ENCODE measurements at regions not wholly inside any gene's neighbourhood (a gene's known extent, or its start where the extent isn't known, plus 50 kb on each side); places are given as distances from the start of the nearest gene placed in this dataset.
"Not testable (repeated sequence)": the region's sequence is repeated elsewhere in the genome, so short reads cannot be mapped to it uniquely, and the experiment has no call there.

DNA sequence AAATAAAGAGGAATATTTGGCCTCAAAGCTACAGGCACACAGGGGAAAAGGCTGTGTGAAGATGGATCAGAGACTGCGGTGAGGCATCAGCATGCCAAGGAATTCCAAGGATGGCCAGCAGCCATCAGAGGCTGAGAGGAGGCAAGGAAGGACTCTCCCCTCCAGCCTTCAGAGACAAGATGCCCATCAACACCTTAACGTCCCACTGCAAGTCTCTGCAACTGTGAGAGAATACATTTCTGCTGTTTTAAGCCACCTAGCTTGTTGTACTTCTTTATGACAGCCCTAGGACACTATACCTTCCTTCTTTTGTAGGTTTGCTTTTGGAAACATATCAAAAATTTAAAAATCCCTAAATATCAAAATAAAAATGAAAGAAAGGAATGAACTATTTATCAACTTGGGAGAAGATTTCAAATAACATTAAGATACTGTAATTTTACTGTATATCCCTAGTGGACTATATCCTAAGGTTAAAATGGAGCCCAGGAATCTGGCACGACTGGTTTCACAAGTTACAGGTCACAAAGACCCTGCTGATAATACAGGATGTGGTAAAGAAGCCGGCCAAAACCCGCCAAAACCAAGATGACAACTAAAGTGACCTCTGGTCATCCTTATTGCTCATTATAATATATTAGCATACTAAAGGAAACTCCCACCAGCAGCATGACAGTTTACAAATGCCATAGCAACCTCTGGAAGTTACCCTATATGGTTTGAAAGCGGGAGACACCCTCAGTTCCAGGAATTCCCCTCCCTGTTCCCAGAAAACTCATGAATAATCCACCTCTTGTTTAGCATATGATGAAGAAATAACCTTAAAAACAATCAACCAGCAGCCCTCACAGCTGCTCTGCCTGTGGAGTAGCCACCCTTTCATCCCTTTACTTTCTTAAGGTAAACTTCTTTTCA is 185.2 kb downstream of the AVL9 start:
- no peak for DNase-seq (ENCODE audit: low spot score)

DNA sequence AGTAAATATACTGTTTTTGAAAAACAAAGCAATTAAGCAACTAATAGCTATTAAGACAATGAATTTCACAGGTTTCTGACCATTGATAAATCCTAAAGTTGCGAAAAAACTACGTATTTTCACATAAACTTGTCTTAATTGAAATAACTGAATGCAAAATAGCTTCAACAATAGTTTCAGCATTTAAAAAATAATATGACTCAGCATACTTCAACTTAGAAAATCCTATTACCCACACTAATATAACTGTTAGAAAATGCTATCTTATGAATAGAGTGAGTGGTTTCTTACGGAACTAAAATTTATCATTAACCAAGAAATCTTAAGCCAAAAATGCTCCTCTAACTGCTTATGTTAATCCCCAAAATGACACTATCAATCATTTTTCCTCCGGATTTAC is 183.9 kb downstream of the AVL9 start:
- no peak for DNase-seq (ENCODE audit: low spot score)

DNA sequence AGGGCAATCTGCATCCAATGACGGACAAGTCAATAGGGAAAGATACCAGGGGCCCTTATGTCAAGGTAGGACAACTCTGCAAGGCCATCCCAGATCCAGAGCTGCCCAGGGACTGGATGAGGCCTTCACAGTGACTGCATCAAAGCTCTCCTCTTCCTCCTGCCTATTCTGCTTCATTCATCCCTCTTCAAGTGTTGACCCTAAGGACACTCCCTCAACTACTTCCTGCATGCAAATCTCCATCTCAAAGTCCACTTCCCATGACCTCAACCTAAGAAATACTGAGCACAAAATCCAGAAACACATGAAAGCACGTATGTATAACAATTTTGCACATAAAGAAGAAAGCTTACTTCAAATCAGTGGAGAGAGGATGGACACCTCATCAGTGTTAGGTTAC is 182.3 kb downstream of the AVL9 start:
- DNase-seq (ENCODE audit: low spot score), result no peak

DNA sequence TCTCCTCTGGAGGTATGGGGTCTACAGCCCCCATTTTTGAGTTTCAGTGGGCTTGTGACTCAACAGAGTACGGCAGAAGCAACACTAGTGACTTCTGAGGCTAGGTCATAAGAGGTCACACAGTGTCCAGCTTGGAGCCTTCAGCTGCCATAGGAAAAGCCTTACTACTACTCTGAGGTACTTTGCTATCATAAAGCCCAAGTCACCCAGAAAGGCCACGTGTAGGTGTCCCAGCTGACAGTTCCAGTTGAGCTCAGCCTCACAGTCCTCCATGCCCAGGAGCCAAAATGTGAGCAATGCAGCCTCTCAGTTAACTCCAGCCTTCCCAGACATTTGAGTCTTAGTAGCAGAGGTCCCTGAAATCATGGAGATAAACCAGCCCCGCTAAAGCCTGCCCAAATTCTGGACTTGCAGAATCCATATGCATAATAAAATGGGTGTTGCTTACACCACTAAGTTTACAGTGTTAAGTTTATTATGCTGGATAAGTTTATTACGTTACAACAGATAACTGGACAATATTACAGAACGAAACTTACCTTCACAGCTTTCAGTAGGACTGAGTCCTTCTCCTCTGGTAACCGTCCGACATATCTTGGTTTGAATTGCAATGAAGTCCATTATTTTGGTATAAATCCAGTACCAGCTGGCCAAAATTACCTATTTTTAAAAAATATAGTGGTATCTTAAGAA is 181.1 kb downstream of the AVL9 start:
- no peak for DNase-seq (ENCODE audit: low spot score)

DNA sequence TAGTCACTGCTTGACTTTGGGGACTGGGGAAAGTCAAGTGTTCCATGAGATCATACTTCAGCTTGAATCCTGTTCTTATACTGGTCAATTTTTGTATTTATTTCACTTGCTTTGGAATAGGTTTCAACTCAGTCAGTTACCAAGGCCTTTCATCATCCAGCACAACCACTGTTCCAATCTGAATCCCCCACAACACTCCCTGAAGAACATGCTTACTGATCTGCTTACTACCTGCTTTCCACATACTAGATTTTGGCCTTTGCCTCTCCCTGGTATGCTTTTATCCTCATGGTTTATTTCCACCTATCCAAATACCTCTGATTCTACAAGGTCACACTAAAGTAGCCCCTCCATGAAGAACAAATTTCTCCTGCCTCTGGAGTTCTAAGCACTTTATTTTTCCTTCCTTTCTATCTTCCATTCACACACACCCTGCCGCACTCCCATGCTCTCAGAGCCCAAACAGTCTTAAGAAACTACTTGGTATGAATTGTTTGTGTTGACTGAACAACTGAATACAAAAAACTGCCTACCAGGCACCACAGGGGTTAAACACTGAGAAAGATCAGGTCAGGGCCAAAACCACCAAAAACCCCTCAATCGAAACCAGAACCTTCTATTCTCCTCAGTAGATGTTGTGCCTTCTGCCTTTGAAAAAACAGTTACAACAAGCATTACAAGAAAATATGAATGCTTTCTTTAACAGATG is 178.1 kb downstream of the AVL9 start:
- no peak for DNase-seq (ENCODE audit: low spot score)

DNA sequence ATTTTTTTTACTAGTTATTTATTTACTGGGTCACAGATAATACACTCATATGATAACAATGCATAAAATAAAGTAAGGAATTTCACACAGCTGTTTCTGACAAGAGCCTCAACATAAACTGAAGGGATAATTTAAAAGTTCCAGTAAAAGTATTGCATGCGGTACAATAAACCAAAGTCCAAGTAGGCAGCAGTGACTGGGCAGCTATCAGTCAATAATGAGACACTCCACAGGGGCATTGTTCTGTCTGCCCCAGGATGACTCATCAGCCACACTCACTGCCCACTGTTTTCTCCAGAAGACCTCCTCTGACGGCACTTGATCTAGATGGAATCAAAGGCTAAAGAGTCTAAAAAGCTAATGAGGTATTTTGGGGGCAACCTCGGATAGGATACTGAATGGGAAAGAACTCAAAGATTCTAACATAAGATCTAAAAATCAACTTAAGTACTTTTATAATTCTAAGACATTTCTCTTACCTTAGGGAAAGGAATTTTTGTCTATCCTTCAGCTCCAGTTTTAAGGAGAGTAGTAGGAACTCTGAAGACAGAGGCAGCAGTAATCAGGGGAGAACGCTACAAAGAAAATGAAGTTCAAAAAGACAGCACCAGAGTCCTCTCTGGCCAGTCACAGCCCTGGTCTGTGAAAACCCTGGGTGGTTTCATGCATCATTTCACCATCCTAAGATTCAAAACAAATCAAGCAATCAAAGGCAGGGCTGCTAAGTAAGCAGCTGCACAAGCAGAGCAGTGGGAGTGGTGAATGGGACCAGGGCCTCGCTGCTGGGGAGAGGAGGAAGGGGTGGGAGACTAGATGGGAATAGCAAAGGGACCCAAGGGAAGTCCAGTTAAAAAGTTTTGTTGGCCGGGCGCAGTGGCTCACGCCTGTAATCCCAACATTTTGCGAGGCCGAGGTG is 175.1 kb downstream of the AVL9 start:
- DNase-seq (ENCODE audit: low spot score), result no peak

DNA sequence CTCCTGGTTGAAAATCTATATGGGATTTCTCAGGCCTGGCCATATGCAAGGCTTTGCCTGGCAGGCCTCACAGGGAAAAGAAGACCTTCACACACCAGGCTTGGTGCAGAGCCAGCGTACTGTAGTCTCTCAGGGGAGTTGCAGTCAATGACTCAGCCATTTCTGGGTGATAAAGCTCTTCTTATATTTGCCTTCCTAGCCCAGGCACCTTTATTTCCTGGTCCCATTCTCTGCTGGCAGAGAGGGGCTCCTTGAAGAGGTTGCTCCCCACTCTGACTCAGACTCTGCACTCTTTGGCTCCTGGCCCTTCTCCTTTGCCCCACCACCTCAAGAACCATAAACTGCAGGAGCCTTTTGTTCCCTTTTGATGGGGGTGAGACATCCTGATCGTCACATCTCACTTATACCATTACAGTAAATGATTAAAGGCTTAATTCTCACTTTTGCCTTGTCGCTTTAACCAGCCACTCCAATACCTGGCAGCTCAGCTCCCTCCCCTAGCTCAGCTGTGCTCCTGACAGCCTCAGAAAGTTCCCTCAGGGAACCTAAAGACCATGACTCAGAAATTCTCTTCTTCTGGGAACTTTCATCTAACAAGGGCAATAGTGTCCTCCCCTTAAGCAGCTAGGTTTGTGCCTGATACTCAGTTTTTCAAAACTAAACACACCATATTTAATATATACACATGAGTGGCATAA is 174.0 kb downstream of the AVL9 start:
- DNase-seq (ENCODE audit: low spot score), result not testable (repeated sequence)

DNA sequence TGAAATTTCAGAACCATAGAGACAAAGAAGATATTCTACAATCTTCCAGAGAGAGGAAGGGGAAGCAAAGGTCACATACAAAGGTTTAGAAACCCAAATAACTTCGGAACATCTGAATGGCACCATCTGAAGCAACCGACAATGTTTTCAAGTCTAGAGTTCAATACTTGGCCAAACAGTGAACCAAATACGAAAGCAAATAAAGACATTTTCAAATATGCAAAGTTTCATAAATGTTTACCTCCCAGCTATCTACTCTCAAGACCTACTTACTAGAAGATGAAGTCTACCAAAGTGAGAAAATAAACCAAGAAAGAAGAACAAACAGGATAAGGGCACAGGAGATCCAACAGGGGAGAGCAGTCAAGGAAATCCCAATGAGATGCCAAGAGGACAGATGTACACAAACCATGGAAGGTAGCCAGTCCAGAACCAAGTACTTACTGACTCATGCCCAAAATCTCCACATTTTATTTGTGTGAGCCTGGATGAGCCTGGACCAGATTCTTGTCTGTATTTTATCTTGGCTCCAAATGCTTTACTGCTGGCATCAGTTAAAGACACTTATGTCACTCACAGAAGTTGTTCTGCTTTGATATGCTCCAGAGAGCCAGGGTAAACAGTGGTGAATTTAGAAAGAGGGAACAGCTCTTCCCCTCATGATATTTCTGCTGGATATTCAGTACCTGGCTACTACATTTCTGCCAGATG is 173.3 kb downstream of the AVL9 start:
- DNase-seq (ENCODE audit: low spot score), result not testable (repeated sequence)

DNA sequence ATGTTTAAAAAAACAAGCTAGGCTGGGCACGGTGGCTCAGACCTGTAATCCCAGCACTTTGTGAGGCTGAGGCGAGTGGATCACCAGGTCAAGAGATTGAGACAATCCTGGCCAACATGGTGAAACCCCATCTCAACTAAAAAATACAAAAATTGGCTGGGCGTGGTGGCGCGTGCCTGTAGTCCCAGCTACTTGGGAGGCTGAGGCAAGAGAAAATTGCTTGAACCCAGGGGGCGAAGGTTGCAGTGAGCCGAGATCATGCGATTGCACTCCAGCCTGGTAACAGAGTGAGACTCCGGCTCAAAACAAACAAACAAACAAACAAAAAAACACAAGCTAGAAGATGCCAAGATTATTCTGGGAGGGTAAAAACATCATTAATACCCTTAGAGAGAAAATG is 172.3 kb downstream of the AVL9 start:
- not testable (repeated sequence) for DNase-seq (ENCODE audit: low spot score)

DNA sequence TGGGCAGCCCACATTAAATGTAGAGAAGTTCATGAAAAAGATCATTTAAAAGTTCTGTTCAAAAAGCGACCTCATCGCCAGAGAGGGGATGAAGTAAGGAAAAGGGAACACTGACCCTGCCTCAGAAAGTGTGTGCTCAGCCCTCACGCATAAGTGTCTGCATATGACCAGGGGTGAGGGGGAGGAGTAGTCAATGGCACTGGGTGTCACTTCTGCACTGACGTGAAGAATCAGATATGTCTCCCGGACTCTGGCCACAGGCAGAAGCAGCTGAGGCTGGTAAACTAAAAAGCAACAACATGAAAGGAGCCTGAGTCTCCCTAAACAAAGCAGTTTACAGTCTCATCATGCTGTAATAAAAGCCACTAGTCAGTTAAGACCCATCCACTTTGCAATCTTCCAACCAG is 168.5 kb downstream of the AVL9 start:
- DNase-seq (ENCODE audit: low spot score), result not testable (repeated sequence)

DNA sequence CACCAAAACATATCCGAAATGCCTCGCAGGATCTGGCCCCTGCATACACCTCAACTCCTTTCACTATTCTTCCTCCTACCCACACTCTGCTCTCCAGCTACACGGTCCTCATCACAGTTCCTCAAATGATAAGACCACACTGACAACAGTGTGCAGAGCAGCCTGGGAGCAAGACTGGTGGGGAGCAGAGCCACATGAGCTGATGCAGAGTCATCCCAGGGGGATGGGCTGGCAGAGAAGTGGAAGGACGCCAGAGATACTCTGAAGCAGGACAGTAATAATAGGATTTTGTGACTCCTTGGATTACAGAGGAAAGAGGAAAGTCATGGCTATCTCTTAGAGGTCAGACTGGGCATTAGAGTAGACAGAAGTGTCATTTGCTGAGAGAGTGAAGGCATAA is 167.2 kb downstream of the AVL9 start:
- not testable (repeated sequence) for DNase-seq (ENCODE audit: low spot score)

DNA sequence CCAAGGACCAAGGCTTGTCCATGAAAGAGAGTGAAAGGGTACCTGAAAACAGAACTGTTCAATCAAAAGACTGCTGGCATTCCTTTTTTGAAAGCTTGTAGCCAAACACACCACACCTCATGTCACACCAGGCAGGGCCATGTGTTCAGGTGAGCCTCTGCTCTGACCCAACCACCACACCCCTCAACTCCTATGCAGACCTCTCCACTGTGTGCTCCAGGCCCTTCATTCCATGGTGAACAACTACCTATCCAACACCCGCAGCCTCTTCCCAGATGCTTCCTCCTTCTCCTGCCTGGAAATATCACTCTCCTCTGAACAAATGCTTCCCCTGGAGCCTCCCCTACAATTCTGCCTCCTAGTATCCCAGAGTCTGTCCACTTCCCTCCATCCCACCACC is 166.6 kb downstream of the AVL9 start:
- no peak for DNase-seq (ENCODE audit: low spot score)

DNA sequence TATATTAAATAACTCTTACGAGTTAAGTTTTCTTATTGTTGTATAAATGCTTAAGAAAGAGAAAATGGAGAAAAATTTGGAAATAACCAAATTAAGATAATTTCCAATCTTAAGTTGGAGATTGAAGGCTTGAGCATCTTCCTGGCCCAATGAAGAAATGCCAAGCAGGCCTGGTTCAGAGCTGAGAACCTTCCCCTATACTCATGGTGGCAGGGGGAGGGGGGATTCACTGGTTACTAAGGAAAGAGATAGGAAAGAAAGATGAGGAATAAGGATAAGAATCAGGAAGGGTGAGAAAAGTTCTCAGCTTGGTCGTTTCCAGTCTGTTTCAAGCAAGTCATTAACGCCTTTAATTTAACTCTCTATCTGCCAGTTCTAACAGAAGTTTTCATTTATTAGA is 166.2 kb downstream of the AVL9 start:
- DNase-seq (ENCODE audit: low spot score), result no peak

DNA sequence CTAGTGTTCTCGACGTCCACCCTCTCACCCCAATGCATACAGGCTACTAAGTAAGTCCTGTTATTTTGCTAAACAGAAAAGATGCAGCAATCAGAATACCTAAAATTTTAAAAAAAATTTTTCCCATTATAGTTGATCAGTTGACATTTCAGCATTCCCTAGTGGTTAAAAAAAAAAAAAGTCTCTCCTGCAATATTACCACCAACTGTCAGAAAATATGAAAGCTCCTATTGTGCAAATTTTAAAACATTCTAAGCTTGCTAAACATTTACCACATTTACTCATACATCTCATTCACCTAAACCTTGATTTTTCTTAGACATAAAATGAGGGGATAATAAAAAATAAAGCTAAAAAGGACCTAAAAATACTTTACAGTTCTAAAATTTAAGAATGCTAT is 165.6 kb downstream of the AVL9 start:
- no peak for DNase-seq (ENCODE audit: low spot score)

DNA sequence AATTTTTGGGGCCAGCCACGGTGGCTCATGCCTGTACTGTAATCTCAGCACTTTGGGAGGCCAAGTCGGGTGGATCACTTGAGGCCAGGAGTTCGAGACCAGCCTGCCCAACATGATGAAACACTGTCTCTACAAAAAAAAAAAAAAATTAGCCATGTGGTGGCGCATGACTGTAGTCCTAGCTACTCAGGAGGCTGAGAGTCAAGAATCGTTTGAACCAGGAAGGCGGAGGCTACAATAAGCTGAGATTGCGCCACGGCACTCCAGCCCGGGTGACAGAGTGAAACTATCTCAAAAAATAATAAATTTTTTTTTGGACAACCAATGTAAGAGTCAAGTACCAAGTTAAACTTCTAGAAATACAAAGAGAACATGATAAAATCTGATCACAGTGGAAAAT is 164.6 kb downstream of the AVL9 start:
- DNase-seq (ENCODE audit: low spot score), result no peak

DNA sequence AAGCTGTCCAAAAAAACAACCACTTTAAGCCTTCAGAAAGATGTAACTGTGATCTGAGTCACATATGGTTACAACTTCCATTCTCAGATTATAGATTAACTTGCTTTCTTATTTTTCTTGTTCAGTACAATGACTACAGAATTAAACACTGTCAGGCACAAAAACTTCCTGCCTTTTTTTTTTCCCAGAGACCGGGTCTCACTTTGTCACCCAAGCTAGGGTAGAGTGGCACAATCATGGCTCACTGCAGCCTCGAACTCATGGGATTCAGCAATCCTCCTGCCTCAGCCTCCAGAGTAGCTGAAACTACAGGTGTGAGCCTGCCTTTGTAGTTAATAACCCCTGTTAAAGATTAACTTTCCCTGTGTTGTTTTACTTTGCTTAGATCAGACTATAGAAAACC is 163.2 kb downstream of the AVL9 start:
- no peak for DNase-seq (ENCODE audit: low spot score)

DNA sequence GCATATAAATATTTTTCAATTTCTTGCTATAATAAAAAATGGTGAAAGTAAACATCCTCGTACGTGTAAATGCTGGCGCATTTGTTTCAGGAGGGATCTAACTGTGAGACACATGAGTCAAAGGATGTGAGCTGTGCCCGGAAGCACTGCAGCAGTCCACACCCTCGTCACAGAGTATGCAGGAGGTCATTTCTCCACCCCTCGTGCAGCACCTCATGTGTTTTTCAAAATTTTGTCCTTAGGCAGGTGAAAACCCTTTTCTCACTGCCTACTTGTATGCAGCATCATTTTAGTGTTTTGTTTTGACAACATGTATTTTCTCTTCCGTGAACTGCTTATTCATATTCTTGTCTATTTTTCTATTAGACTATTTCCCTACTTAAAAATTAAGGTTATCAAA is 162.7 kb downstream of the AVL9 start:
- no peak for DNase-seq (ENCODE audit: low spot score)

DNA sequence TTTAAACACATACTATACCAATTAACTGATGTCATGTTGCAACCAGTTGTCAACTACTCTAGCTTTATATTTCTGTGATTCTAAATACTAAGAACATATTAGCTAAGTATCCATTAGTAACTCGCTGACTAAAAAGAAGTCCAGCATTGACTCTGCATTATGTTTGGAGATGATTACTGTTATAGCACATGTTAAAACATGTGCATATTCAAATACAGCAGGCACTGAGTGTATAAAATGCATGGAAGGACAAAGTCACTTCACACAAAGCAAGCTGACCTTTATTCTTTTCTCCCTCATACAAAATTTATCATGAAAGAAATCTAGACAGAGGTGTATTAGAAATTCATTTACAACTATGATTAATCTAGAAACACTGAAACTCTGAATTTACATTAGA is 159.3 kb downstream of the AVL9 start:
- not testable (repeated sequence) for DNase-seq (ENCODE audit: low spot score)

DNA sequence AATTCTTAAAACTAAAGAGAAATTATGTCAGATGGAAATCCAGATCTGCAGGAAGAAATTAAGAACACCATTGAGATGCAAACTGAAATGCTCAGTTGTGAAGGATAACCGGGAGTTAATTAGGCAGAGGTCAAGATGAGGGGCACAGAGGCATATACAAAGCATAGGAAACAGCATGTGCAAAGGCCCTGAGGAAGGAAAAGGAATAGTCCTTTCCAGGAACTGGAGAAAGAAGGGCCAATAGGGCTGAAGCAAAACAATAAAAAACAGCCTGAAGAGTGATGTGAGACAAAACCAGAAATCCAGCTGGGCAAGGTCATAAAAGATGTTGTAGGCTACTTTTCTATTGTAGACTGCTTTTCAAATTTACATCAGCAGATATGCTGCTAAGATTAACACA is 155.1 kb downstream of the AVL9 start:
- not testable (repeated sequence) for DNase-seq (ENCODE audit: low spot score)

DNA sequence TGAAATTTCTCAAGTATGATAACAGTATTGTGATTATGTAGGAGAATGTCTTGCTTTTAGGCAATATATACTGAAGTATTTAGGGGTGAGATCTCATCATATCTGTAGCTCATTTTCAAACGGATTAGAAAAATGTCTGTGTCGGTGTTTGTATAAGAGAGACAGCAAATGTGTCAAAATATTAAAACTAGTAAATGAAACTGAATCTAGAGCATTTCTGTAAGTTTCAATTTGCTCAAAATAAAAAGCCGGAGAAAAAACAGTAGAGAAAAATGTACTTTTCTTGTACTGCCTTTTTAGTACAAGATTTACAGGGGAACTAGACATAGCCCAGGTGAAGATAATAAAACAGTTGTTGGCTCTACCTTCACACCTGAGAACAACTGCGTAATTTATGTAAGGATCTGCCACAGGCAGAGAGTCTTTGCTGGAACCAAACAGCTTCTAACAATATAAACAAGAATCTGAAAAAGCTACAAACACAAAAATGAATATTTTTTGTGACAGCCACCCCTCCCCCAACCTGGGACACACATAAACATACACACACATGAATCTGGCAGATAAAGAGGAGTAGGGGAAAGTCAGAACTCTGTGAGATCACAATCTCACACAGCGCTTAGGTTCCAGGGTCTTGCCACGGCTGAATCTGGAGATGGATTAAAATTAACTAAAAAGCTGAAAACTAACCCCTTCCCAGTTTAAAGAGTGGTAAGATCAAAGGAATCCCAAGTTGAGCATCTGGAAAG is 153.3 kb downstream of the AVL9 start:
- DNase-seq (ENCODE audit: low spot score), result no peak

Measured in activated CD4-positive, alpha-beta T cell treated with anti-CD3 and anti-CD28 coated beads, Interleukin-2, Interleukin-4, amounts not matched to agents 100 ng/mL and 50 ng/mL, durations not matched to agents 16 hours and 8 hours (primary cell).